ENCODE measurements at regions not wholly inside any gene's neighbourhood (a gene's known extent, or its start where the extent isn't known, plus 50 kb on each side); places are given as distances from the start of the nearest gene placed in this dataset.

- Histone ChIP-seq H3K27ac (ENCODE audit: extremely low read depth, low read depth, low read length) (no peak overlapping the region), H3K9me3 (ENCODE audit: control insufficient read depth, insufficient read depth, low read depth, low read length) (no peaks in the 10 kb centered on the region), H3K36me3 (ENCODE audit: control insufficient read depth in 2 of 2, insufficient read depth in 1 of 2, low read length in 2 of 2) (no peaks in the 10 kb centered on the region), H3K4me1 (ENCODE audit: control insufficient read depth, insufficient read depth, low read length) (no peaks in the 10 kb centered on the region), H3K4me3 (ENCODE audit: low read depth, low read length) (no peak overlapping the region)
- ChIA-PET CTCF (no interaction called here), POLR2A (no interaction called here)
- TF ChIP-seq MEIS1 (CRISPR knock-in tag; IDR thresholded peaks at IDR 0.05; ENCODE audit: borderline replicate concordance) (no peak), ZNF624 (tag by site-specific recombination; IDR thresholded peaks at IDR 0.05) (no peak), ZNF670 (tag by site-specific recombination; IDR thresholded peaks at IDR 0.05; ENCODE audit: low read depth) (no peak), ZNF280D (tag by site-specific recombination; IDR thresholded peaks at IDR 0.05) (no peak)
These were observed 769.5 kb upstream of the CDH2 start for GRCh38 chr18:28946471-28946870.

GRCh38 chr18:28922936-28923335, 746.0 kb upstream of the CDH2 start:
- H3K4me1 ChIP-seq (ENCODE audit: control insufficient read depth, insufficient read depth, low read length): no peaks in the 10 kb centered on the region
- H3K27ac ChIP-seq (ENCODE audit: extremely low read depth, low read depth, low read length): no peak overlapping the region
- ChIA-PET POLR2A (no interaction called here), CTCF (no interaction called here)
- H3K9me3 ChIP-seq (ENCODE audit: control insufficient read depth, insufficient read depth, low read depth, low read length): no peaks in the 10 kb centered on the region
- no peak overlapping the region for H3K4me3 ChIP-seq (ENCODE audit: low read depth, low read length)
- no peaks in the 10 kb centered on the region for H3K36me3 ChIP-seq (ENCODE audit: control insufficient read depth in 2 of 2, insufficient read depth in 1 of 2, low read length in 2 of 2)
- TF ChIP-seq ZNF16 (tag by site-specific recombination; IDR thresholded peaks at IDR 0.05; ENCODE audit: low read depth) (no peak), HOXC10 (CRISPR knock-in tag; IDR thresholded peaks at IDR 0.05) (no peak), ZNF423 (tag by site-specific recombination; IDR thresholded peaks at IDR 0.05) (no peak), HOXA7 (CRISPR knock-in tag; IDR thresholded peaks at IDR 0.05; ENCODE audit: borderline replicate concordance) (no peak), SCRT1 (tag by site-specific recombination; IDR thresholded peaks at IDR 0.05; ENCODE audit: borderline replicate concordance) (no peak), ZIC2 (tag by site-specific recombination; IDR thresholded peaks at IDR 0.05) (no peak), ZFP37 (tag by site-specific recombination; IDR thresholded peaks at IDR 0.05) (no peak), ZBTB11 (tag by site-specific recombination; conservative IDR thresholded peaks at IDR 0.05; ENCODE audit: low read depth) (no peak), ZNF184 (tag by site-specific recombination; IDR thresholded peaks at IDR 0.05) (no peak), ZNF529 (tag by site-specific recombination; IDR thresholded peaks at IDR 0.05; ENCODE audit: insufficient replicate concordance) (no peak), GLI4 (tag by site-specific recombination; IDR thresholded peaks at IDR 0.05) (no peak), ZNF155 (tag by site-specific recombination; IDR thresholded peaks at IDR 0.05) (no peak), ZBTB17 (tag by site-specific recombination; IDR thresholded peaks at IDR 0.05) (no peak), ZBTB8A (tag by site-specific recombination; IDR thresholded peaks at IDR 0.05) (no peak), HOXD13 (CRISPR knock-in tag; IDR thresholded peaks at IDR 0.05; ENCODE audit: borderline replicate concordance) (no peak), ZNF366 (tag by site-specific recombination; conservative IDR thresholded peaks at IDR 0.05) (no peak), ZNF26 (tag by site-specific recombination; IDR thresholded peaks at IDR 0.05) (no peak), ZNF561 (tag by site-specific recombination; IDR thresholded peaks at IDR 0.05; ENCODE audit: borderline replicate concordance) (no peak), PBX3 (CRISPR knock-in tag; IDR thresholded peaks at IDR 0.05) (no peak), SETDB1 (IDR thresholded peaks at IDR 0.05; ENCODE audit: insufficient read length, low read length) (no peak)
